Endothelial cell of umbilical vein (primary cell): ENCODE measurements at regions not wholly inside any gene's neighbourhood (a gene's known extent, or its start where the extent isn't known, plus 50 kb on each side); places are given as distances from the start of the nearest gene placed in this dataset.

ENCODE experiments used
- CTCF ChIP-seq, 2 donors: IDR thresholded peaks; 1 replicate in 1 of 2; 2 replicates in 1 of 2; pipeline ENCODE4 v1.5.1; 2011; ENCODE audit warnings: low read length in 2 of 2, mild to moderate bottlenecking in 2 of 2, moderate library complexity in 2 of 2, control low read depth in 1 of 2, inconsistent platforms in 1 of 2, low read depth in 1 of 2; ENCODE audit not compliant: insufficient read depth in 1 of 2; ENCODE audit errors: extremely low read depth in 1 of 2
- EZH2 ChIP-seq: IDR thresholded peaks from 2 replicates; pipeline ENCODE4 v1.6.1; 2012; ENCODE audit warnings: borderline replicate concordance, low read depth, mild to moderate bottlenecking, moderate library complexity, low read length, inconsistent platforms; ENCODE audit not compliant: severe bottlenecking
- GATA2 ChIP-seq: IDR thresholded peaks from 2 replicates; pipeline ENCODE4 v1.7.0; 2011; ENCODE audit warnings: low read depth, mild to moderate bottlenecking, moderate library complexity, mixed read lengths, low read length; ENCODE audit not compliant: insufficient read length, insufficient read depth
- JUN ChIP-seq: IDR thresholded peaks from 2 replicates; pipeline ENCODE4 v1.6.1; 2011; ENCODE audit warnings: borderline replicate concordance, low read depth; ENCODE audit not compliant: insufficient read length, insufficient read depth
- MYC ChIP-seq: IDR thresholded peaks from one replicate; pipeline ENCODE4 v1.6.1; 2011; ENCODE audit warnings: mild to moderate bottlenecking, low read depth, low read length
- POLR2A ChIP-seq: IDR thresholded peaks from 2 replicates; pipeline ENCODE4 v1.6.1; 2012; ENCODE audit warnings: low read depth, mild to moderate bottlenecking, control low read depth, low read length
- POLR2AphosphoS5 ChIP-seq: IDR thresholded peaks from 2 replicates; pipeline ENCODE4 v1.6.1; 2012; ENCODE audit warnings: low read depth, mild to moderate bottlenecking, control low read depth, low read length, moderate library complexity; ENCODE audit not compliant: insufficient read depth
- TF ChIP-seq, protein P1 (sequence below): IDR thresholded peaks from 2 replicates; pipeline ENCODE4 v1.6.1; 2011; ENCODE audit not compliant: insufficient read depth, insufficient read length

DNA sequence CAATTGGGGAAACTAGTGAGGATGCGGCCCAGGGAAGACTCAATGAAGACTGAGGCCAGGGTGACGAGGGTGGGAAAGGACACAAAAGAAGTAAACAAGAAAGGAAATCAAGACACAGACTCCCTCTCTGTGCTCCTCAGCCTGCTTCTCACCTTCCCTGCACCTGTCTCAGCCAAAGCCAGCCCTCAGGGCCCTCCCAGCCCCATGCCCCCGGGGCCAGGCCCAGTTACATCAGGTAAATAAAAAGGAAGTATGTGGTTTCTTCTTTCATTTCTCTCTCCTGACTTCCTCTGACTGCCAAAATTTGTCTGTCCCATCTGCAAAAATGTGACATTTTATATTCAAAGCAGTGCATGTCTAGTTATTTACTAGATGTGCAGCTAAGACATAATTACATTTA, 328.0 kb downstream of the UACA start:
- no peak for TF ChIP-seq POLR2A
- TF ChIP-seq EZH2: no peak
- TF ChIP-seq CTCF (IDR thresholded peaks at IDR 0.05; ENCODE audit: extremely low read depth in 1 of 2, insufficient read depth in 1 of 2, low read depth in 1 of 2, low read length in 2 of 2): no peak
- no peak for TF ChIP-seq JUN
- TF ChIP-seq POLR2AphosphoS5: no peak
- no peak for TF ChIP-seq GATA2
- TF ChIP-seq, protein P1, sequence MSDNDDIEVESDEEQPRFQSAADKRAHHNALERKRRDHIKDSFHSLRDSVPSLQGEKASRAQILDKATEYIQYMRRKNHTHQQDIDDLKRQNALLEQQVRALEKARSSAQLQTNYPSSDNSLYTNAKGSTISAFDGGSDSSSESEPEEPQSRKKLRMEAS: no peak
- no peak for TF ChIP-seq MYC
